NCI-H2029 (cell line): ENCODE measurements at regions not wholly inside any gene's neighbourhood (a gene's known extent, or its start where the extent isn't known, plus 50 kb on each side); places are given as distances from the start of the nearest gene placed in this dataset.

Experiments
- DNase-seq: peaks from one replicate; lab custom pipeline; 2025; lab: John Stamatoyannopoulos, UW

GRCh38 chr10:5310914-5311313, 53.9 kb upstream of the UCN3 start:
- DNase-seq: no peak

- DNase-seq: no peak
Measured at GRCh38 chr10:5311617-5312016, 53.1 kb upstream of the UCN3 start.

- DNase-seq: peak; percentile 72
Measured at GRCh38 chr10:5314840-5315239, 49.9 kb upstream of the UCN3 start.
